ENCODE measurements at regions not wholly inside any gene's neighbourhood (a gene's known extent, or its start where the extent isn't known, plus 50 kb on each side); places are given as distances from the start of the nearest gene placed in this dataset.

- H3K27me3 ChIP-seq (ENCODE audit: control insufficient read depth, insufficient read depth, low read length, poor library complexity, severe bottlenecking): no peaks in the 10 kb centered on the region
- H3K27me3 Mint-ChIP-seq (ENCODE audit: insufficient read depth): no peaks in the 10 kb centered on the region
- H3K36me3 Mint-ChIP-seq (ENCODE audit: low read depth): no peaks in the 10 kb centered on the region
Observed at GRCh38 chr3:16818194-16818593, 66.6 kb upstream of the PLCL2 start.

GRCh38 chr3:16818945-16819344 lies 65.8 kb upstream of the PLCL2 start:
- H3K9me3 Mint-ChIP-seq: peaks cover 2% of the 10 kb centered on the region
- DNase-seq: no peak

More at GRCh38 chr3:16818194-16818593, 66.6 kb upstream of the PLCL2 start:
- no peak for TF ChIP-seq CTCF (conservative IDR thresholded peaks at IDR 0.05)
- 85 to 90% methylated on average over 4 of the region's 4 CpGs for WGBS, 2 experiments (ENCODE audit: insufficient coverage in 1 of 2, insufficient read length in 1 of 2)
- H3K4me3 Mint-ChIP-seq: no peak overlapping the region
- DNase-seq: no peak
- no peaks in the 10 kb centered on the region for H3K36me3 ChIP-seq (ENCODE audit: control insufficient read depth, insufficient read depth, low read length)
- no peak overlapping the region for H3K27ac ChIP-seq (ENCODE audit: low read depth, low read length)
- no peak overlapping the region for H3K4me3 ChIP-seq (ENCODE audit: low read length)
- H3K9ac ChIP-seq (ENCODE audit: extremely low read depth, low read length, poor library complexity, severe bottlenecking): no peak overlapping the region
- H3K9me3 Mint-ChIP-seq: peaks cover 2% of the 10 kb centered on the region
- H3K4me1 Mint-ChIP-seq: no peaks in the 10 kb centered on the region
- H3K4me1 ChIP-seq (ENCODE audit: control insufficient read depth, insufficient read depth, low read length): no peaks in the 10 kb centered on the region
- H3K9me3 ChIP-seq (ENCODE audit: control insufficient read depth, low read length): no peaks in the 10 kb centered on the region
- no peak overlapping the region for H3K27ac Mint-ChIP-seq

GRCh38 chr3:16820485-16820884 lies 64.3 kb upstream of the PLCL2 start:
- Mint-ChIP-seq H3K4me3 (no peak overlapping the region), H3K4me1 (no peaks in the 10 kb centered on the region), H3K27me3 (ENCODE audit: insufficient read depth) (no peaks in the 10 kb centered on the region), H3K27ac (no peak overlapping the region), H3K36me3 (ENCODE audit: low read depth) (no peaks in the 10 kb centered on the region), H3K9me3 (no peaks in the 10 kb centered on the region)
- Histone ChIP-seq H3K36me3 (ENCODE audit: control insufficient read depth, insufficient read depth, low read length) (no peaks in the 10 kb centered on the region), H3K9ac (ENCODE audit: extremely low read depth, low read length, poor library complexity, severe bottlenecking) (no peak overlapping the region), H3K4me1 (ENCODE audit: control insufficient read depth, insufficient read depth, low read length) (no peaks in the 10 kb centered on the region), H3K9me3 (ENCODE audit: control insufficient read depth, low read length) (no peaks in the 10 kb centered on the region), H3K27me3 (ENCODE audit: control insufficient read depth, insufficient read depth, low read length, poor library complexity, severe bottlenecking) (no peaks in the 10 kb centered on the region), H3K27ac (ENCODE audit: low read depth, low read length) (no peak overlapping the region), H3K4me3 (ENCODE audit: low read length) (no peak overlapping the region)
- no peak for DNase-seq
- no peak for TF ChIP-seq CTCF (conservative IDR thresholded peaks at IDR 0.05)

More at GRCh38 chr3:16818945-16819344, 65.8 kb upstream of the PLCL2 start:
- no peaks in the 10 kb centered on the region for H3K36me3 Mint-ChIP-seq (ENCODE audit: low read depth)
- Histone ChIP-seq H3K9ac (ENCODE audit: extremely low read depth, low read length, poor library complexity, severe bottlenecking) (no peak overlapping the region), H3K9me3 (ENCODE audit: control insufficient read depth, low read length) (no peaks in the 10 kb centered on the region), H3K36me3 (ENCODE audit: control insufficient read depth, insufficient read depth, low read length) (no peaks in the 10 kb centered on the region), H3K4me1 (ENCODE audit: control insufficient read depth, insufficient read depth, low read length) (no peaks in the 10 kb centered on the region), H3K27ac (ENCODE audit: low read depth, low read length) (no peak overlapping the region), H3K27me3 (ENCODE audit: control insufficient read depth, insufficient read depth, low read length, poor library complexity, severe bottlenecking) (no peaks in the 10 kb centered on the region), H3K4me3 (ENCODE audit: low read length) (no peak overlapping the region)
- no peak overlapping the region for H3K4me3 Mint-ChIP-seq
- WGBS, 2 experiments (ENCODE audit: insufficient coverage in 1 of 2, insufficient read length in 1 of 2): 95 to 100% methylated on average over 1 of the region's 1 CpG
- no peaks in the 10 kb centered on the region for H3K4me1 Mint-ChIP-seq
- TF ChIP-seq CTCF (conservative IDR thresholded peaks at IDR 0.05): no peak
- H3K27me3 Mint-ChIP-seq (ENCODE audit: insufficient read depth): no peaks in the 10 kb centered on the region
- H3K27ac Mint-ChIP-seq: no peak overlapping the region
